Activated naive CD8-positive, alpha-beta T cell treated with anti-CD3 and anti-CD28 coated beads for 36 hours (primary cell): ENCODE measurements at regions not wholly inside any gene's neighbourhood (a gene's known extent, or its start where the extent isn't known, plus 50 kb on each side); places are given as distances from the start of the nearest gene placed in this dataset.
"Not testable (repeated sequence)": the region's sequence is repeated elsewhere in the genome, so short reads cannot be mapped to it uniquely, and the experiment has no call there.

Experiments used
- DNase-seq: peaks from one replicate; pipeline ENCODE4 v3.0.0; 2021
- H3K27ac Mint-ChIP-seq: one replicate; pipeline ENCODE4 v1.8.0; 2022; ENCODE audit warnings: mild to moderate bottlenecking, moderate library complexity, mixed read lengths
- H3K27me3 Mint-ChIP-seq: one replicate; pipeline ENCODE4 v1.8.0; 2022; ENCODE audit warnings: mild to moderate bottlenecking, mixed read lengths
- H3K36me3 Mint-ChIP-seq: one replicate; pipeline ENCODE4 v1.8.0; 2021; ENCODE audit warnings: mild to moderate bottlenecking, mixed read lengths
- H3K4me1 Mint-ChIP-seq: one replicate; pipeline ENCODE4 v1.8.0; 2021; ENCODE audit warnings: mixed read lengths
- H3K4me3 Mint-ChIP-seq: one replicate; pipeline ENCODE4 v1.8.0; 2022; ENCODE audit warnings: mild to moderate bottlenecking, moderate library complexity, mixed read lengths
- H3K9me3 Mint-ChIP-seq: one replicate; pipeline ENCODE4 v1.8.0; 2022; ENCODE audit warnings: mixed read lengths

DNA sequence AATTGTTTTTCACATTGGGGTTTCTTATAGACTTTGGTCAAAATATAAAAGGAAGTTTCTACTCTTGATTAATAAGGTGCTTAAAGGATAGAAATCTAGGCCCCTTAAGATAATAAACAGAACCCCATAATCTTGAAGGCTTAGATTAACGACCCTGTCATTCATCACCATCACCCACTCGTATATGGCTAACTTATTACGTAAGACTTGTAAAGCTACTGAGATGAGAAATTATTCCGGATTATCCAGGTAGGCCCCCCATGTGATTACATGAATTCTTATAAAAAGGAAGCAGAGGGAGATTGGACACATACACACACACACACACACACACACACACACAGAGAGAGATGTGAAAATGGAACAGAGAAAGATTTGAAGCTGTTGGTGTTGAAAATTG is 1489.2 kb upstream of the TENM4 start:
- H3K4me3 Mint-ChIP-seq, result no peak overlapping the region
- H3K4me1 Mint-ChIP-seq, result no peaks in the 10 kb centered on the region
- H3K36me3 Mint-ChIP-seq, result no peaks in the 10 kb centered on the region
- H3K27me3 Mint-ChIP-seq, result no peaks in the 10 kb centered on the region
- H3K27ac Mint-ChIP-seq, result no peak overlapping the region
- DNase-seq, result no peak
- peaks cover 2% of the 10 kb centered on the region for H3K9me3 Mint-ChIP-seq

DNA sequence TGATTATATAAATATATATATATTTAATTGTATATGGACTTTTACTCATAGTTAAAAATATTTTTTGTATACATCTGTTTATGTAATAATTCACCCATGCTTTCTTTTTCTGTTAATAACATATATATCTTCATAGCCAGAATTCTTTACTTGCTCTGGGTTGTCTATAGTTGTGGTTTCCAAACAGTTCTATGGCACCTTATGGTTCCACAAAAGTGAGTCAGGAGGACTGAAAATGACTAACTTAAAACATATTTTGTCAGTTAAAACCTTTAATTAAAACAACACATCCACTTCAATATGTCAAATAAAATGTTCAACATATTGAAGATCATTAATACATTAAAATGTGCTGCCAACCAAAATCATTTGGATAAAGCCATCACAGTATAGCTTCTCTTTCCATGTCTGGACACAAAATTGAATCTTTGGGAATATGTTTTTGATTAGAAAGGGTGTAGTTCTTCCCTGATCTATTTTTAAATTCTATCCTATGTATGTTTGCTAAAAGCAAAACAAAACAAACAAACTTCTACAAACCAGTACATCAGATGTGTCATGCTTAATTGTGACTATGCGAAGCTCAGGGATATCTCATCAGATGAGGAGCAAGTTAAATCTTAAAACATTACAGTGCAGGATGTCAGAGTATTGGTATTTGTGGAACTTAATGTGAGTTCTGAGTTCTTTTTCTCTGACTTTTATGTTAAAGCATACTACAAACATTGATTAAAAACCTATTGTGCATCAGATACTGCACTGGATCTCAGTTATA is 1488.4 kb upstream of the TENM4 start:
- Mint-ChIP-seq H3K27ac (no peak overlapping the region), H3K27me3 (no peaks in the 10 kb centered on the region), H3K4me1 (no peaks in the 10 kb centered on the region), H3K4me3 (no peak overlapping the region), H3K9me3 (peaks cover 1% of the 10 kb centered on the region), H3K36me3 (no peaks in the 10 kb centered on the region)
- no peak for DNase-seq

DNA sequence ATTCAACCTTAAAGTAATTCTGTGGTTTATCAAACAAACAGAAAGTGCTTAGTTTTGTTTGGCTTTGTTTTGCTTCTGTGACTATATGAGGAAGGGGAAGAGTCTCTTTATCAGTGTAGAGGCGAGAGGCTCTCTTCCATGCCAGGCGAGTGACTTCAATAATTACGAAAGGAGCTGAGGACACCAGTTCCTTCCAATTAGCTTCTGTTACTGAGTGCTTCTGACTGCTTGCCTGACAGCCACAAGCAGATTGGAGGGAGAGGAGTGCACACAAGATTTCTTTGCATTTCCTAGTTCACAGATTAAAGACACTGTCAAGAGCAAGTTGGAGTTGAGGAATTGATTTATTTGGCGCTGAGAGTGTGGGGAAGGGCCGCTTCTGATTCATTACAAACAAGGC is 1484.5 kb upstream of the TENM4 start:
- Mint-ChIP-seq H3K27ac (no peak overlapping the region), H3K4me3 (no peak overlapping the region), H3K27me3 (no peaks in the 10 kb centered on the region), H3K4me1 (no peaks in the 10 kb centered on the region), H3K9me3 (peaks cover 2% of the 10 kb centered on the region), H3K36me3 (no peaks in the 10 kb centered on the region)
- no peak for DNase-seq

DNA sequence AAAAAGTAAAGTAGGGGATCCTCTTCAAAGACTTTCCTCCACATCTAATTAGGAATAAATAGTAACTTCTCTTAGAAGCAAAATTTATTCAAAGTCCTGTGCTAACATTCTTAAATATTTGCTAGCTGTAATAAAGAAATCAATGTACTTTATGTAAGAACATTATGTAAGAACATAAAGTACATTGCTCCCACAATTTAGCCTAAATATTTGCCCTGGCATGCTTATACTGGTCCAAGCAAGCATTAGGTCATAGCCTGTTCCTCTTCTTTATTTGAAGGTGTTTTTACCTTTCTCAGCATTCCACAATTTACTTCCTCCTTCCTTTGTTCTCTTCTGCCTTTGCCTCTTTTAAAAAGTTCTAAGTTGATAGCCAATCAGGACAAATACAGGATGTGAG is 1480.5 kb upstream of the TENM4 start:
- H3K27ac Mint-ChIP-seq, H3K9me3 Mint-ChIP-seq, H3K27me3 Mint-ChIP-seq, H3K36me3 Mint-ChIP-seq, H3K4me3 Mint-ChIP-seq, H3K4me1 Mint-ChIP-seq, DNase-seq: not testable (repeated sequence)

DNA sequence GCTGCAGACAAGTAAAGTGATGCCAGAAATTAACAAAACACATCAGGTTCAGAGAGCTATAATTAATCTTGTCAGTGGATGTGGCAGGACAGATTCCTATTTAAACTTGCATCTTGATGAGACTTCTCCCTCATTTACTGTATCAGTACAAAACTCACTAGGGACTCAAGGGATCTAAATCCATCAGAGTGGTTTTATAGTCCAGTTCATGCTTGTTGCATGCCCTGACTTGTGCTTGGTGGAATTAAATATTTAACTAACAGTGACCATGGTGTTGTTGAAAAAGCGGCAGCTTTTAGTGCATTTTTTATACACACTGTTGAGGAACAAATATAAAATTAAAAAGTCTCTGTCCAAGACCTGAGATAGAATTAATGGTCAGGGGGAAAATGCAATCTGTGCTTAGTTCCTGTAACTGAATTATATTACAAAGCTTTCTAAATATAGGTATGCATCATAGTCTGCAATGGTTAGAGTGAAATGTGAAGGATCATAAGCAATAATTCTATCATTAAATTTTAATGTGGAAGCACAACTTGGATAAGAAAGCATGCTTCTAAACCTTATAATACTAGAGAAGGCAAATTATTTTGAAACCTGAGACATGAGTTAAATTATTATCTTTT is 1475.5 kb upstream of the TENM4 start:
- Mint-ChIP-seq H3K27me3 (no peaks in the 10 kb centered on the region), H3K4me1 (no peaks in the 10 kb centered on the region)

DNA sequence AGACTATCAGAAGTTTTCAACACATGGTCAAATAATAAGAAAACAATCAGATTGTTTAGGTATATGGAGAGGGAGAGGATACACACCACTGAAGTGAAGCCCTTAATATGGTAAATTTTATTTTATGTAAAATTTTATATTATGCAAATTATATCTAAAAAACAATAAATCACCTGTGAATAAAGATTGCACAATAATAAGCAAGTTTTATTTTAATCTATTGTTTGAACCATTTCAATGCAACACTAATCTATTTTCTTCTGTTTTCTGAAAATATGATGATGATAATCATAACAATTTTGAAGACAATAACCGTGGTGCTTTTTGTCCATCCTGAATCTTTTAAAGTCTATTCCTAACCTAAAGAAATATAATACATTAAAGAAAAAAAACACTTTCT is 1473.5 kb upstream of the TENM4 start:
- no peak for DNase-seq
- no peaks in the 10 kb centered on the region for H3K36me3 Mint-ChIP-seq

More for the DNA sequence above, 1475.5 kb upstream of the TENM4 start:
- no peak for DNase-seq
- peaks cover 4% of the 10 kb centered on the region for H3K9me3 Mint-ChIP-seq
- H3K27ac Mint-ChIP-seq, result no peak overlapping the region
- H3K36me3 Mint-ChIP-seq, result no peaks in the 10 kb centered on the region
- H3K4me3 Mint-ChIP-seq, result no peak overlapping the region

DNA sequence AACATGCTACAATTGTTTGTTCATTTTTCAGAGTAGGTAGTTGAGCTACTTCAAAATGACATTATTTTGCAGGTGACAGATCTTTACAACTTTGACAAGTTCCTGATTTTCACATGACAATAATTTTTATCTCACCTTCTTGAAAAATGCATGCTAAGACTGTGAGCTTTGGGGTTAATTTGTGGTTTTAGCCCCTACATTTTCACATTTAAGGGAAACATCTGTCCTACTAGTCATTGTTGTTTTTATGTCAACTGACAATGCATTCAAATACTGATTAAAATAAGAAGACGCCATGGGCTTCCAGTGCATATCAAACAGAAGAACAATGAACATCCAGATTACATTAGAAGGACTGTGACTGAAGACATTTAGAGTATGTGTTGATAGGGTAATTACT is 1470.8 kb upstream of the TENM4 start:
- Mint-ChIP-seq H3K36me3 (no peaks in the 10 kb centered on the region), H3K9me3 (peaks cover 2% of the 10 kb centered on the region), H3K27ac (no peak overlapping the region), H3K4me3 (no peak overlapping the region), H3K27me3 (no peaks in the 10 kb centered on the region), H3K4me1 (no peaks in the 10 kb centered on the region)
- no peak for DNase-seq

More for the DNA sequence above, 1473.5 kb upstream of the TENM4 start:
- Mint-ChIP-seq H3K27ac (no peak overlapping the region), H3K27me3 (no peaks in the 10 kb centered on the region), H3K4me1 (no peaks in the 10 kb centered on the region), H3K9me3 (peaks cover 4% of the 10 kb centered on the region), H3K4me3 (no peak overlapping the region)

DNA sequence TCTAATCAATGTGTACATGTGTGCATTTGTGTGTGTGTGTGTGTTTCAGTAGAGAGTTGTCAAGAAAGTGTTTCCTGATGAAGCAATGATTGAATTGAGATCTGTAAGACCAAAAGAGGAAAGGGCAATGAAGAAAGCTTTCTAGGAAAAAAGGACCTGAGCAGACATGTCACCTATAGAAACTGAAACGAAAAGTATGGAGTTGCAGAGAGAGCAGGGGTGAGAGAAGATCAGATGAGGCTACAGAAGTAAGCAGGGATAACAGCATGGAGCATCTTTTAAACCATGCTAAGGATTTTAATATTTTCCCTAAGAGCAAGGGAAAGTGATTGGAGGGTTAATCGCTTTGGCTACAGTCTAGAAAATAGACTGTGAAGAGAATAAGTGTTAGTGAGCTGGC is 1459.4 kb upstream of the TENM4 start:
- peaks cover 4% of the 10 kb centered on the region for H3K9me3 Mint-ChIP-seq
- no peak overlapping the region for H3K4me3 Mint-ChIP-seq
- no peaks in the 10 kb centered on the region for H3K27me3 Mint-ChIP-seq
- H3K4me1 Mint-ChIP-seq, result no peaks in the 10 kb centered on the region
- DNase-seq, result no peak
- no peak overlapping the region for H3K27ac Mint-ChIP-seq
- no peaks in the 10 kb centered on the region for H3K36me3 Mint-ChIP-seq

DNA sequence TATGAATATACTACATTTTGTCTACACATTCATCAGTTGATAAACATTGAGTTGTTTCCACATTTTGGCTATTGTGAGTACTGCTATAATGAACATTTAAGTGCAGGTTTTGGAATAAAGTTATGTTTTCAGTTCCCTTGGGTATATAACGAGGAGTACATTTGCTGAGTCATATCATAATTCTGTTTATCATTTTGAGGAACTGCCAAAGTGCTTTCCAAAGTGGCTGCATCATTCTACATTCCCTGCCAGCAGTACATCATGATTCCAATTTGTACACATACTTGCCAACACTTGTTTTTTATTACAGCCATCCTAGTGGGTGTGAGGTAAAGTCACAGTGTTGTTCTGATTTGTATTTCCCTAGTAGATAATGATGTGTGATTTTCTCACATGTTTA is 1458.6 kb upstream of the TENM4 start:
- Mint-ChIP-seq H3K4me1 (no peaks in the 10 kb centered on the region), H3K9me3 (peaks cover 4% of the 10 kb centered on the region), H3K4me3 (no peak overlapping the region), H3K27ac (no peak overlapping the region), H3K36me3 (no peaks in the 10 kb centered on the region), H3K27me3 (no peaks in the 10 kb centered on the region)
- DNase-seq, result no peak

DNA sequence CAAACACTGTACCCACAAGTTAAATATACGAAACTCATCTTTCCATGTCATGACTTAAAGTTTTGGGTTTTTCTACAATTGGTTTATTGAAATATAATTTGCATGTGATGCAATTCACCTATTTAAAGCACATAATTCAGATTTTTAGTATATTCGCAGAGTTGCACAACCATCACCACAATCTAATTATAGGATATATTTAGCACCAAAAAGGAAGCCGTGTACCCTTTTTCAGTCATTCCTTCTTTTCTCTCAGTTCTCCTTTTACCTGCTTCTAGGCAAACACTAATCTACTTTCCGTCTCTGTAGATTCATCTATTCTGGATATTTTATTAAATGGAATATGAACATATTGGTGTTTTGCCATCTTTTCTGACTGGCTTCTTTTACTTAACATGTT is 1458.1 kb upstream of the TENM4 start:
- Mint-ChIP-seq H3K9me3 (peaks cover 4% of the 10 kb centered on the region), H3K4me3 (no peak overlapping the region), H3K4me1 (no peaks in the 10 kb centered on the region), H3K27ac (no peak overlapping the region), H3K27me3 (no peaks in the 10 kb centered on the region), H3K36me3 (no peaks in the 10 kb centered on the region)
- DNase-seq, result no peak

DNA sequence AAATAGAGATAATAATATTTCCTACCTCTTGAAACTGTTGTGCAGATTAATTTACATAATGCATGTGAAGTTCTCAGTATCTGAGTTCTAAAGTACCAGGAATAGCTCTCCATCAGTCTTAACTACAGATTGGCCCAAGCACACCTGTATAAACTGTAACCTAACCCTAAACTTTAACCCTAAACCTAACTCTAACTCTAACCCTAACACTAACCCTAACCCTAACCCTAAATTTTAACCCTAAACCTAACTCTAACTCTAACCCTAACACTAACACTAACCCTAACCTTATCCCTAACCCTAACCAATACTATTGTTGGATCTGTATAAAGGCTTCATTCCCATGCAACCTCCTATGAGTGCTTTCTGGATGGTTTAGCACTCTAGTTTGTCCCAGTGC is 1445.9 kb upstream of the TENM4 start:
- Mint-ChIP-seq H3K36me3 (no peaks in the 10 kb centered on the region), H3K9me3 (peaks cover 3% of the 10 kb centered on the region), H3K4me1 (no peaks in the 10 kb centered on the region), H3K27me3 (no peaks in the 10 kb centered on the region), H3K27ac (no peak overlapping the region), H3K4me3 (no peak overlapping the region)
- DNase-seq, result no peak

DNA sequence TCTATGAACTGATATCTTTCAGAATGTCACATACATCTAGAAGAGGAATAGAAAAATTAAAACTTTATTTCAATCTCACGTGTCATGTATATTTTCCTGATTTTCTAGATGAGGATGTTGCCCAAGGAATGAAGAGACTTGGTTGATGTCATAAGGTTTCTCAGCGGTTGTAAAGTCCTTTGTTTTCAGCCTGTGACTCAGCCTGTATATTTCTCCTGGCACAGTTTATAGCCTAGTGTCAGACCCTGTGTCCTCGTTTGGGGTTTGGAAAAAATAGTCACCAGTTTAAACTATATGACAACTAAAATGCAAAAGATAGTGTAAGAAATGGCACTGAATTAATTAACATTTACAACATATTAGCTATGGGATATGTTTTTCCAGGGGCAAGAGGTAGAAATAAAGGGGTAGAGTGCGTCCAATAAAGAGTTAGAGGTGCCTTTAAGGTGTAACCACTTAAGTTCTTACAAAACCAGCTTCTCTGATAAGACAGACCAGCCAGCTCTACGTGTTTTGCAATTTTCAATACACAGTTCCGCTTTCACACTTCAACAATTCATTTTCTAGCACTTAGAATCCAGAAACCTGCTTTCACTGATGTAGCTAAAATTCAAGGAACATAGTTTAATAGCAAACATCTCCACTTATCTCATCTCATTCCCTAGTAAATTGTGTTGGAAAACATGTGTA is 1432.6 kb upstream of the TENM4 start:
- no peaks in the 10 kb centered on the region for H3K4me1 Mint-ChIP-seq
- H3K27me3 Mint-ChIP-seq, result no peaks in the 10 kb centered on the region
- H3K9me3 Mint-ChIP-seq, result no peaks in the 10 kb centered on the region
- H3K27ac Mint-ChIP-seq, result no peak overlapping the region
- H3K4me3 Mint-ChIP-seq, result no peak overlapping the region
- no peaks in the 10 kb centered on the region for H3K36me3 Mint-ChIP-seq
- no peak for DNase-seq

DNA sequence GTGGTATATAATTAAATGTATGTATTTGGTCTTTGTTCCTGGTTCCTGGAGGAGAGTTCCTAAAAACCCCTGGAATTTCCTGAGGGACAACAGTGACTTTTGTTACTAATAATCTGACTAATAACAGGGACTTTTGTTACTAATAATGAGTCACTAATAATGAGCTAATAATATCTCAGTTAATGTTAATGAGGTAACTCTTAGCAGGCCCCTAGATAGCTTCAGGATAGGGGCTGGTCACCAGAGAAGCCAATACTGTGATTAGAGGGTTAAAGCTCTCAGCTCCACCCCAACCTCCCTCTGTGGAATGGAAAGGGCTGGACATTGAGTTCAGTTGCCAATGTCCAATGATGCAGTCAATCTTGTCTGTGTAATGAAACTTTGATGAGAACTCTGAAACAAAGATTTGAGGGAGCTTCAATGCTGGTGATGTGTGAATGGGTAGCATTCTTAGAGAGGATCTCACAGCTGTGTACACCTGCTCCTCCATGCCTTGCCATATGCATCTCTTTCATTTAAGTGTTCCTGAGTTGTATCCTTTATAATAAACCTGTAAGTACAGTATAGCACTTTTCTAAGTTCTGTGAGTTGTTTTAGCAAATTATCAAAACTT is 1431.4 kb upstream of the TENM4 start:
- H3K27me3 Mint-ChIP-seq, result no peaks in the 10 kb centered on the region
- H3K27ac Mint-ChIP-seq, result no peak overlapping the region
- no peak for DNase-seq
- no peaks in the 10 kb centered on the region for H3K36me3 Mint-ChIP-seq
- H3K9me3 Mint-ChIP-seq, result no peaks in the 10 kb centered on the region
- no peak overlapping the region for H3K4me3 Mint-ChIP-seq
- no peaks in the 10 kb centered on the region for H3K4me1 Mint-ChIP-seq

DNA sequence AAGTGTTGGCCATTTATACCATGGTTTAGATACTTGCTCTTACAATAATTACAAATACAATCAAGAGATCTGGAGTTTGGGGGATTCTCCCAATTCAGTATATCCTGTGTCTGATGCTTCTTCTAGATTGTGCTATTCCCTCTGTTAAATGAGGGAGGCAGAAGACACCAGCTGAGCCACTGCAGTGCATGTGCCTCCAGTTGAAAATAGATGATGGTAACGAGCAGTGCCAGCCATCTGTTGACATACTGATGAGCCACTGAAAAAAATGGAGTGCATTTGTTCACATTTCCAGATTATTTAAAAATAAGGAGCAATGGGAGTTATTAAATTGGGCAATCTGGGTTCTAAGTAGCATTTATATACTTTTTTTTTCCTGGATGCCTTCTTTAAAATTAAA is 1428.0 kb upstream of the TENM4 start:
- Mint-ChIP-seq H3K36me3 (no peaks in the 10 kb centered on the region), H3K4me3 (no peak overlapping the region), H3K27ac (no peak overlapping the region), H3K9me3 (peaks cover 3% of the 10 kb centered on the region), H3K4me1 (no peaks in the 10 kb centered on the region), H3K27me3 (no peaks in the 10 kb centered on the region)
- DNase-seq, result no peak

DNA sequence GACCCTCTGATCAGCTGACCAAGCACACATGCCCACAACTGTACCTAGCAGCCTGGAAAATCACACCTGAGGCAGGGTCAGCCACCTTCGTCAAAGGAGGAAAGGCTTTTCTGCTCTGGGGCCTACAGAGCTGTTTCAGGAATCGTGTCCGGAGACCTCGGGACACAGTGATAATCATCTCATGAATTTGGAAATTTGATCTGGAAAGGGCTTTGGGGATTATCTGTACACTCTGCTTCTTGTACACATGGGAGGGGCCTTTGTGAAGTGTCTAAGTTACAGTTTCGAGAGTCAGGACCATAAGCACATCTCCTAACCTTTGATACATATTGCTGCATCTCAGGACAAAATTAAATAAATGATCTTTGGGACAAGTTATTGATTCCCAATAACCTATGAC is 1421.2 kb upstream of the TENM4 start:
- peaks cover 4% of the 10 kb centered on the region for H3K9me3 Mint-ChIP-seq
- H3K4me3 Mint-ChIP-seq, result no peak overlapping the region
- H3K4me1 Mint-ChIP-seq, result no peaks in the 10 kb centered on the region
- DNase-seq, result no peak
- no peaks in the 10 kb centered on the region for H3K27me3 Mint-ChIP-seq
- no peaks in the 10 kb centered on the region for H3K36me3 Mint-ChIP-seq
- no peak overlapping the region for H3K27ac Mint-ChIP-seq
